ENCODE measurements at regions not wholly inside any gene's neighbourhood (a gene's known extent, or its start where the extent isn't known, plus 50 kb on each side); places are given as distances from the start of the nearest gene placed in this dataset.

- no peak overlapping the region for H3K27ac ChIP-seq
- no peak for TF ChIP-seq CTCF (conservative IDR thresholded peaks at IDR 0.05)
- TF ChIP-seq ZFX (IDR thresholded peaks at IDR 0.05), result no peak
Measured at GRCh38 chr1:114269539-114269938, 115.9 kb upstream of the SYT6 start.

GRCh38 chr1:114263343-114263742 lies 109.7 kb upstream of the SYT6 start:
- TF ChIP-seq ZFX (IDR thresholded peaks at IDR 0.05), result no peak
- TF ChIP-seq CTCF (conservative IDR thresholded peaks at IDR 0.05), result no peak

GRCh38 chr1:114262337-114262736 lies 108.7 kb upstream of the SYT6 start:
- no peak for TF ChIP-seq CTCF (conservative IDR thresholded peaks at IDR 0.05)
- no peak for TF ChIP-seq ZFX (IDR thresholded peaks at IDR 0.05)
- no peak overlapping the region for H3K27ac ChIP-seq

More at GRCh38 chr1:114263343-114263742, 109.7 kb upstream of the SYT6 start:
- no peak overlapping the region for H3K27ac ChIP-seq

- TF ChIP-seq ZFX (IDR thresholded peaks at IDR 0.05), result no peak
- no peak for TF ChIP-seq CTCF (conservative IDR thresholded peaks at IDR 0.05)
- no peak overlapping the region for H3K27ac ChIP-seq
Measured at GRCh38 chr1:114260805-114261484, 107.3 kb upstream of the SYT6 start.

- TF ChIP-seq CTCF (conservative IDR thresholded peaks at IDR 0.05) (no peak), ZFX (IDR thresholded peaks at IDR 0.05) (no peak)
- H3K27ac ChIP-seq, result no peak overlapping the region
Measured at GRCh38 chr1:114259511-114260160, 106.0 kb upstream of the SYT6 start.

GRCh38 chr1:114258633-114259032 lies 105.0 kb upstream of the SYT6 start:
- no peak overlapping the region for H3K27ac ChIP-seq
- no peak for TF ChIP-seq ZFX (IDR thresholded peaks at IDR 0.05)
- no peak for TF ChIP-seq CTCF (conservative IDR thresholded peaks at IDR 0.05)

GRCh38 chr1:114258074-114258473 lies 104.4 kb upstream of the SYT6 start:
- TF ChIP-seq ZFX (IDR thresholded peaks at IDR 0.05) (no peak), CTCF (conservative IDR thresholded peaks at IDR 0.05) (no peak)

More at GRCh38 chr1:114258074-114258473, 104.4 kb upstream of the SYT6 start:
- no peak overlapping the region for H3K27ac ChIP-seq

All from C4-2B (cell line).